HCT116 (cell line): ENCODE measurements at regions not wholly inside any gene's neighbourhood (a gene's known extent, or its start where the extent isn't known, plus 50 kb on each side); places are given as distances from the start of the nearest gene placed in this dataset.

Source experiments
- ATAC-seq: fragments of 200-7000 bp; cut with Tn5 transposase; 2 replicates; pipeline ENCODE4 v1.9.1; 2020; ENCODE audit warnings: mild to moderate bottlenecking, moderate library complexity
- BruUV-seq: library from RNA; stranded (reverse); fragments of 400-500 nt; replicated peaks from 2 replicates; lab custom pipeline; 2021; lab: Mats Ljungman, UMichigan
- CTCF ChIA-PET: fragments of 300-600 bp; sonication (Branson Sonifier 250); formaldehyde crosslinking; loops from one replicate; lab custom pipeline; 2021; ENCODE audit warnings: antibody characterized with exemption; lab: Charles Lee
- POLR2A ChIA-PET: fragments of 300-600, 350-600 bp; sonication (Branson Sonifier 250); formaldehyde crosslinking; loops from one replicate; lab custom pipeline; 2021; ENCODE audit warnings: antibody characterized with exemption; lab: Charles Lee
- RAD21 ChIA-PET, 2 experiments: fragments of 300-600 bp; sonication (Branson Sonifier 250); formaldehyde crosslinking; loops; one replicate each; lab custom pipeline; 2023; ENCODE audit warnings: low total read pairs in 2 of 2; ENCODE audit not compliant: uncharacterized antibody in 2 of 2, unreplicated experiment in 2 of 2, low non-redundant PET in 1 of 2; lab: Charles Lee
- DNase-seq: peaks from one replicate; pipeline ENCODE4 v3.0.0-alpha.2; 2010; ENCODE audit warnings: low read depth, low spot score
- H2AFZ ChIP-seq: fragments of 200-600 bp; shearing (Covaris generic), sonication (generic); 2 replicates; pipeline ENCODE4 v1.6.1; 2017; ENCODE audit warnings: low read depth, mixed run types, mixed read lengths, antibody characterized with exemption, low read length; ENCODE audit not compliant: poor library complexity, severe bottlenecking
- H3K27ac ChIP-seq: 2 replicates; pipeline ENCODE4 v1.5.1; 2012; ENCODE audit warnings: low read depth, low read length
- H3K27me3 ChIP-seq: fragments of 200-600 bp; sonication (generic); 2 replicates; pipeline ENCODE4 v1.6.1; 2016; ENCODE audit warnings: mixed run types, low read length, mixed read lengths; ENCODE audit not compliant: insufficient read depth
- H3K36me3 ChIP-seq, 2 experiments: fragments of 200-500 bp in 1 of 2; fragments of 200-600 bp in 1 of 2; sonication (Bioruptor generic) in 1 of 2; sonication (generic) in 1 of 2; 2 replicates each; pipeline versions ENCODE4 v1.5.1 to v1.6.1; 2014 to 2016; ENCODE audit warnings: low read length in 2 of 2, inconsistent platforms in 1 of 2, mixed read lengths in 1 of 2, mixed run types in 1 of 2; ENCODE audit not compliant: insufficient read depth in 2 of 2, control insufficient read depth in 1 of 2
- H3K4me1 ChIP-seq, 2 experiments: fragments of 200-600 bp in 1 of 2; sonication (generic) in 1 of 2; 2 replicates each; pipeline versions ENCODE4 v1.5.1 to v1.6.1; 2012 to 2017; ENCODE audit warnings: low read length in 2 of 2, inconsistent platforms in 1 of 2, mild to moderate bottlenecking in 1 of 2, mixed read lengths in 1 of 2, mixed run types in 1 of 2, moderate library complexity in 1 of 2; ENCODE audit not compliant: insufficient read depth in 2 of 2, control insufficient read depth in 1 of 2
- H3K4me2 ChIP-seq: fragments of 200-600 bp; sonication (generic); 2 replicates; pipeline ENCODE4 v1.6.1; 2017; ENCODE audit warnings: mixed run types, low read length, mixed read lengths
- H3K4me3 ChIP-seq, 2 experiments: fragments of 200-600 bp in 1 of 2; sonication (generic) in 1 of 2; replicated peaks in 1 of 2; 2 replicates each; pipeline ENCODE4 v1.5.1; 2011 to 2016; ENCODE audit warnings: low read length in 2 of 2, control low read depth in 1 of 2, low read depth in 1 of 2, mild to moderate bottlenecking in 1 of 2, mixed read lengths in 1 of 2, mixed run types in 1 of 2
- H3K79me2 ChIP-seq: fragments of 200-600 bp; sonication (generic); 2 replicates; pipeline ENCODE4 v1.6.1; 2017; ENCODE audit warnings: mild to moderate bottlenecking, mixed run types, low read length, moderate library complexity, mixed read lengths; ENCODE audit not compliant: insufficient read depth
- H3K9ac ChIP-seq: fragments of 200-600 bp; sonication (generic); 2 replicates; pipeline ENCODE4 v1.6.1; 2016; ENCODE audit warnings: low read length, mixed read lengths
- H3K9me2 ChIP-seq: fragments of 200-600 bp; sonication (generic), shearing (Covaris generic); 2 replicates; pipeline ENCODE4 v1.6.1; 2017; ENCODE audit warnings: mixed run types, mild to moderate bottlenecking, moderate library complexity; ENCODE audit not compliant: insufficient read depth
- H3K9me3 ChIP-seq, 2 experiments: fragments of 200-500 bp in 1 of 2; fragments of 200-600 bp in 1 of 2; sonication (Bioruptor generic) in 1 of 2; sonication (generic) in 1 of 2; 2 replicates each; pipeline ENCODE4 v1.6.1; 2014 to 2017; ENCODE audit warnings: low read length in 2 of 2, mixed read lengths in 2 of 2, inconsistent platforms in 1 of 2, low read depth in 1 of 2, mild to moderate bottlenecking in 1 of 2, mixed run types in 1 of 2, moderate library complexity in 1 of 2; ENCODE audit not compliant: control insufficient read depth in 1 of 2, insufficient read depth in 1 of 2
- H4K20me1 ChIP-seq: fragments of 200-600 bp; sonication (generic), shearing (Covaris generic); 2 replicates; pipeline ENCODE4 v1.6.1; 2017; ENCODE audit warnings: mixed run types, mild to moderate bottlenecking, moderate library complexity; ENCODE audit not compliant: insufficient read depth
- CBX3 ChIP-seq: IDR thresholded peaks from 2 replicates; pipeline ENCODE4 v1.6.1; 2012; ENCODE audit warnings: low read depth
- CEBPB ChIP-seq: IDR thresholded peaks from 2 replicates; pipeline ENCODE4 v1.6.1; 2012; ENCODE audit warnings: low read depth
- ELF1 ChIP-seq: IDR thresholded peaks from 2 replicates; pipeline ENCODE4 v1.6.1; 2012; ENCODE audit warnings: low read depth, borderline replicate concordance
- FOSL1 ChIP-seq: IDR thresholded peaks from 2 replicates; pipeline ENCODE4 v1.6.1; 2012; ENCODE audit warnings: low read depth
- JUND ChIP-seq: IDR thresholded peaks from 2 replicates; pipeline ENCODE4 v1.6.1; 2012
- RAD21 ChIP-seq: IDR thresholded peaks from 2 replicates; pipeline ENCODE4 v1.6.1; 2012; ENCODE audit warnings: low read depth, mild to moderate bottlenecking
- ZFX ChIP-seq: fragments of 450-650 bp; IDR thresholded peaks from 2 replicates; pipeline ENCODE4 v1.6.1; 2017
- ZNF274 ChIP-seq: fragments of 200-500 bp; sonication (Bioruptor generic); IDR thresholded peaks from 2 replicates; pipeline ENCODE4 v1.6.1; 2014; ENCODE audit warnings: mild to moderate bottlenecking, low read depth, low read length, inconsistent platforms
- intact Hi-C: fragments of 100-400 bp; cut with micrococcal nuclease; formaldehyde crosslinking; loops from 2 replicates; pipeline ENCODE4 v1.10.0; 2022
- TF ChIP-seq, protein P1 (sequence below): IDR thresholded peaks from 2 replicates; pipeline ENCODE4 v1.6.1; 2012; ENCODE audit warnings: low read depth
- TF ChIP-seq, protein P2 (sequence below), 3 experiments: fragments of 200-600 bp in 1 of 3; sonication (generic) in 1 of 3; IDR thresholded peaks in 2 of 3; conservative IDR thresholded peaks in 1 of 3; 2 replicates each; pipeline ENCODE4 v1.5.1; 2012 to 2017; ENCODE audit warnings: low read depth in 2 of 3, low read length in 2 of 3, antibody characterized with exemption in 1 of 3, borderline replicate concordance in 1 of 3, control low read depth in 1 of 3, mild to moderate bottlenecking in 1 of 3, mixed read lengths in 1 of 3, mixed run types in 1 of 3, moderate library complexity in 1 of 3; ENCODE audit not compliant: insufficient read depth in 1 of 3
- TF ChIP-seq, protein P3 (sequence below): IDR thresholded peaks from 2 replicates; pipeline ENCODE4 v1.6.1; 2011; ENCODE audit warnings: mild to moderate bottlenecking, low read length, moderate library complexity; ENCODE audit not compliant: insufficient replicate concordance; ENCODE audit errors: extremely low read depth
- TF ChIP-seq, protein P4 (sequence below): IDR thresholded peaks from 2 replicates; pipeline ENCODE4 v1.6.1; 2012

DNA sequence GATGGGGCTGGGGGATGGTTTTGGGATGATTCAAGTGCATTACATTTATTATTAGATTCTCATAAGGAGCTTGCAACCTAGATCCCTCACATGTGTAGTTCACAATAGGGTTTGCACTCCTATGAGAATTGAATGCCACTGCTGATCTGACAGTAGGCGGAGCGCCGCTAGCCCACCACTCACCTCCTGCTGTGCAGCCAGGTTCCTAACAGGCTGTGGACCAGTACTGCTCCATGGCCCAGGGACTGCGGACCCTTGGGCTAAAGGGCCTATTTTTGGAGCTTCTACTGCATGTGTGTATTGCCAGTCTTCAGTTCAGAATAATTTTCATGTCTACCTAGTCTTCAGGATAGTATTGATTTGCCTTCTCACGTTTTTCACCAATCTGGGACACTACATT lies 165.3 kb upstream of the TWIST2 start:
- Histone ChIP-seq H3K4me2 (no peak overlapping the region), H2AFZ (no peak overlapping the region), H3K79me2 (no peaks in the 10 kb centered on the region), H4K20me1 (no peaks in the 10 kb centered on the region), H3K4me3 (no peak overlapping the region), H3K27ac (no peak overlapping the region), H3K9me2 (no peaks in the 10 kb centered on the region), H3K9ac (no peak overlapping the region), H3K9me3 (peaks cover 0 to 1% of the 10 kb centered on the region in 2 experiments; a peak in 2 of 4 replicates), H3K4me1 (peaks cover 0 to 19% of the 10 kb centered on the region in 2 experiments; a peak in 2 of 4 replicates), H3K36me3 (no peaks in the 10 kb centered on the region), H3K27me3 (no peaks in the 10 kb centered on the region)
- TF ChIP-seq CBX3: no peak
- no peak for TF ChIP-seq RAD21
- no peak for TF ChIP-seq CEBPB
- TF ChIP-seq, protein P1, sequence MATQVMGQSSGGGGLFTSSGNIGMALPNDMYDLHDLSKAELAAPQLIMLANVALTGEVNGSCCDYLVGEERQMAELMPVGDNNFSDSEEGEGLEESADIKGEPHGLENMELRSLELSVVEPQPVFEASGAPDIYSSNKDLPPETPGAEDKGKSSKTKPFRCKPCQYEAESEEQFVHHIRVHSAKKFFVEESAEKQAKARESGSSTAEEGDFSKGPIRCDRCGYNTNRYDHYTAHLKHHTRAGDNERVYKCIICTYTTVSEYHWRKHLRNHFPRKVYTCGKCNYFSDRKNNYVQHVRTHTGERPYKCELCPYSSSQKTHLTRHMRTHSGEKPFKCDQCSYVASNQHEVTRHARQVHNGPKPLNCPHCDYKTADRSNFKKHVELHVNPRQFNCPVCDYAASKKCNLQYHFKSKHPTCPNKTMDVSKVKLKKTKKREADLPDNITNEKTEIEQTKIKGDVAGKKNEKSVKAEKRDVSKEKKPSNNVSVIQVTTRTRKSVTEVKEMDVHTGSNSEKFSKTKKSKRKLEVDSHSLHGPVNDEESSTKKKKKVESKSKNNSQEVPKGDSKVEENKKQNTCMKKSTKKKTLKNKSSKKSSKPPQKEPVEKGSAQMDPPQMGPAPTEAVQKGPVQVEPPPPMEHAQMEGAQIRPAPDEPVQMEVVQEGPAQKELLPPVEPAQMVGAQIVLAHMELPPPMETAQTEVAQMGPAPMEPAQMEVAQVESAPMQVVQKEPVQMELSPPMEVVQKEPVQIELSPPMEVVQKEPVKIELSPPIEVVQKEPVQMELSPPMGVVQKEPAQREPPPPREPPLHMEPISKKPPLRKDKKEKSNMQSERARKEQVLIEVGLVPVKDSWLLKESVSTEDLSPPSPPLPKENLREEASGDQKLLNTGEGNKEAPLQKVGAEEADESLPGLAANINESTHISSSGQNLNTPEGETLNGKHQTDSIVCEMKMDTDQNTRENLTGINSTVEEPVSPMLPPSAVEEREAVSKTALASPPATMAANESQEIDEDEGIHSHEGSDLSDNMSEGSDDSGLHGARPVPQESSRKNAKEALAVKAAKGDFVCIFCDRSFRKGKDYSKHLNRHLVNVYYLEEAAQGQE: no peak
- TF ChIP-seq, protein P2, sequence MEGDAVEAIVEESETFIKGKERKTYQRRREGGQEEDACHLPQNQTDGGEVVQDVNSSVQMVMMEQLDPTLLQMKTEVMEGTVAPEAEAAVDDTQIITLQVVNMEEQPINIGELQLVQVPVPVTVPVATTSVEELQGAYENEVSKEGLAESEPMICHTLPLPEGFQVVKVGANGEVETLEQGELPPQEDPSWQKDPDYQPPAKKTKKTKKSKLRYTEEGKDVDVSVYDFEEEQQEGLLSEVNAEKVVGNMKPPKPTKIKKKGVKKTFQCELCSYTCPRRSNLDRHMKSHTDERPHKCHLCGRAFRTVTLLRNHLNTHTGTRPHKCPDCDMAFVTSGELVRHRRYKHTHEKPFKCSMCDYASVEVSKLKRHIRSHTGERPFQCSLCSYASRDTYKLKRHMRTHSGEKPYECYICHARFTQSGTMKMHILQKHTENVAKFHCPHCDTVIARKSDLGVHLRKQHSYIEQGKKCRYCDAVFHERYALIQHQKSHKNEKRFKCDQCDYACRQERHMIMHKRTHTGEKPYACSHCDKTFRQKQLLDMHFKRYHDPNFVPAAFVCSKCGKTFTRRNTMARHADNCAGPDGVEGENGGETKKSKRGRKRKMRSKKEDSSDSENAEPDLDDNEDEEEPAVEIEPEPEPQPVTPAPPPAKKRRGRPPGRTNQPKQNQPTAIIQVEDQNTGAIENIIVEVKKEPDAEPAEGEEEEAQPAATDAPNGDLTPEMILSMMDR (IDR thresholded peaks at IDR 0.05 in 2 of 3, conservative IDR thresholded peaks at IDR 0.05 in 1 of 3; ENCODE audit: borderline replicate concordance in 1 of 3, insufficient read depth in 1 of 3, low read depth in 2 of 3, low read length in 2 of 3): no peak
- TF ChIP-seq JUND: no peak
- TF ChIP-seq, protein P3, sequence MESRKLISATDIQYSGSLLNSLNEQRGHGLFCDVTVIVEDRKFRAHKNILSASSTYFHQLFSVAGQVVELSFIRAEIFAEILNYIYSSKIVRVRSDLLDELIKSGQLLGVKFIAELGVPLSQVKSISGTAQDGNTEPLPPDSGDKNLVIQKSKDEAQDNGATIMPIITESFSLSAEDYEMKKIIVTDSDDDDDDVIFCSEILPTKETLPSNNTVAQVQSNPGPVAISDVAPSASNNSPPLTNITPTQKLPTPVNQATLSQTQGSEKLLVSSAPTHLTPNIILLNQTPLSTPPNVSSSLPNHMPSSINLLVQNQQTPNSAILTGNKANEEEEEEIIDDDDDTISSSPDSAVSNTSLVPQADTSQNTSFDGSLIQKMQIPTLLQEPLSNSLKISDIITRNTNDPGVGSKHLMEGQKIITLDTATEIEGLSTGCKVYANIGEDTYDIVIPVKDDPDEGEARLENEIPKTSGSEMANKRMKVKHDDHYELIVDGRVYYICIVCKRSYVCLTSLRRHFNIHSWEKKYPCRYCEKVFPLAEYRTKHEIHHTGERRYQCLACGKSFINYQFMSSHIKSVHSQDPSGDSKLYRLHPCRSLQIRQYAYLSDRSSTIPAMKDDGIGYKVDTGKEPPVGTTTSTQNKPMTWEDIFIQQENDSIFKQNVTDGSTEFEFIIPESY: no peak
- TF ChIP-seq ELF1: no peak
- TF ChIP-seq ZNF274: no peak
- TF ChIP-seq ZFX: no peak
- TF ChIP-seq, protein P4, sequence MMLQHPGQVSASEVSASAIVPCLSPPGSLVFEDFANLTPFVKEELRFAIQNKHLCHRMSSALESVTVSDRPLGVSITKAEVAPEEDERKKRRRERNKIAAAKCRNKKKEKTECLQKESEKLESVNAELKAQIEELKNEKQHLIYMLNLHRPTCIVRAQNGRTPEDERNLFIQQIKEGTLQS: no peak
- no peak for TF ChIP-seq FOSL1
- no peak for ATAC-seq
- ChIA-PET RAD21 (no interaction called here), POLR2A (no interaction called here), CTCF (no interaction called here)
- no peak for DNase-seq
- BruUV-seq: no TSS peak
- intact Hi-C loops: no loop called here
